ENCODE measurements at regions not wholly inside any gene's neighbourhood (a gene's known extent, or its start where the extent isn't known, plus 50 kb on each side); places are given as distances from the start of the nearest gene placed in this dataset.

DNA sequence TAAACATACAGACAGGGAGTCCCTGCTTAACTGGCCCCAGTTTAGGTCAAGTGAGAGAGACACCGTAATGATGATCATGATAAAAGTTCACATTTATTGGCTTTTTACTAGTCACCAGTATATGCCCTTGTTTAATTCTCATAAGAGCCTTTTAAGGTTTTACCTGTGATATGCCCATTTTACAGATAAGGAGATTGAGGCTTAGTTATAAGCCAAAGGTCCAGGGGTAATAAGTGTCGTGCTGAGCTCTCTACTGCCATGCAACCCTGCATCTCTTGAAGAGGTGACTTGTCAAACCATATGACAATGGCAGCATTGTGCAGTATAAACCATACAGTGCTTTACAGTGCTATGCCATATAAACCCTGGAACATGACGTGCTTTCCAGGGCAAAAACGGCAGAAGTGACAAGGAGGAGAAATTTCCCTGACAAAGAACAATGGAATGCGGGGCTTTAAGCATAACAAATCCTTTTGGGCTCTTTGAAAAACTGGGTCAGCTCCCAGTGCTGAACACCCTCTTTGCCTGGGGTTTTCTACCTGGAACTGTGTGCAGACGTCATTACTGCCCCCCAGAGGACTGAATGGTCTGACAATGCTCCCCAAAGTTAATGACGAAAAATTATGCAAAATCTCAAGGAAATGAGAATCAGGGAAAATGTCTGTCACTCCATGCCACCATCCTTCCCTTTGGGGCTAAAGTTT, 59.7 kb upstream of the C14orf132 start:
- peaks cover 13% of the 10 kb centered on the region for H3K27me3 Mint-ChIP-seq
- ChIA-PET CTCF (interaction anchor here (0.9 kb wide), 1 partner anchor 15 kb away, joined by 3 read pairs; no protein-coding TSS in a partner anchor), POLR2A (no interaction called here)
- no peak overlapping the region for H3K4me3 Mint-ChIP-seq
- H3K4me1 Mint-ChIP-seq: no peaks in the 10 kb centered on the region
- no peaks in the 10 kb centered on the region for H3K9me3 Mint-ChIP-seq
- H3K36me3 Mint-ChIP-seq (ENCODE audit: low read depth): no peaks in the 10 kb centered on the region
- DNase-seq: no peak
- no peak overlapping the region for H3K27ac Mint-ChIP-seq

DNA sequence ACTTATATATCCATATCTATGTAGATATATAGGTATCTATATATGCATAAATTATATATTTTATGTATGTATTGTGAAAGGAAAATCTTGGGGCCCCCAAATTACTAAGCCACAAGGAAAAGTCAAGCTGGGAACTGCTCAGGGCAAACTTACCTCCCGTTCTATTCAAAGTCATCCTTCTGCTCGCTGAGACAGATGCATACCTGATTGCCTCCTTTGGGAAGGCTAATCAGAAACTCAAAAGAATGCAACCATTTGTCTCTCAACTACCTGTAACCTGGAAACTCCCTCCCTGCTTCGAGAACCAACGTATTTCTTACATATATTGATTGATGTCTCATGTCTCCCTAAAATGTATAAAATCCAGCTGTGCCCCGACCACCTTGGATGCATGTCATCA, 58.8 kb upstream of the C14orf132 start:
- CTCF ChIA-PET: interaction anchor here (0.9 kb wide), 1 partner anchor 14 kb away, joined by 3 read pairs; no protein-coding TSS in a partner anchor
- Mint-ChIP-seq H3K9me3 (no peaks in the 10 kb centered on the region), H3K27ac (no peak overlapping the region), H3K36me3 (ENCODE audit: low read depth) (no peaks in the 10 kb centered on the region), H3K4me1 (no peaks in the 10 kb centered on the region), H3K4me3 (no peak overlapping the region), H3K27me3 (peaks cover 16% of the 10 kb centered on the region)
- no peak for DNase-seq
- POLR2A ChIA-PET: no interaction called here

DNA sequence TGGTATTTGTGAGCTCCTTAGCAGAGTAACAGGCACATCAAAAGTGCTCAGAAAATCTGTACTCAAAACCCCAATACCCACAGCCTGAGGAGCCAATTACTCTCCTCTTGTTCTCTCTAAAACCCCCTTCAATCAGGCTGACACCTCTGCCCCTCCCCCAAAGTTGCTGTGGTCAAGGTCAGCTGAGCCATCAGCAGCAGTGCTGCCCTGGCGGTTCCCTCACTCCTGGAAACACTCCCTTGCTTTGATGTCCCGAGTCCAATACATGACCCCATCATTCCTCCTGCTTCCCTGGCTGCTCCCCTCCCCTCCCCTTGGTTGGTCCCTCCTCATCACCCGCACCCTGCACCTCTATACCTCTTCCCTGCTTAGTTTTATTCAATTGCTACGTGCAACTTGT, 57.2 kb upstream of the C14orf132 start:
- no peaks in the 10 kb centered on the region for H3K36me3 Mint-ChIP-seq (ENCODE audit: low read depth)
- POLR2A ChIA-PET: no interaction called here
- no peak for DNase-seq
- H3K4me1 Mint-ChIP-seq: no peaks in the 10 kb centered on the region
- H3K27ac Mint-ChIP-seq: no peak overlapping the region
- peaks cover 16% of the 10 kb centered on the region for H3K27me3 Mint-ChIP-seq
- no peak overlapping the region for H3K4me3 Mint-ChIP-seq
- CTCF ChIA-PET: no interaction called here
- no peaks in the 10 kb centered on the region for H3K9me3 Mint-ChIP-seq

DNA sequence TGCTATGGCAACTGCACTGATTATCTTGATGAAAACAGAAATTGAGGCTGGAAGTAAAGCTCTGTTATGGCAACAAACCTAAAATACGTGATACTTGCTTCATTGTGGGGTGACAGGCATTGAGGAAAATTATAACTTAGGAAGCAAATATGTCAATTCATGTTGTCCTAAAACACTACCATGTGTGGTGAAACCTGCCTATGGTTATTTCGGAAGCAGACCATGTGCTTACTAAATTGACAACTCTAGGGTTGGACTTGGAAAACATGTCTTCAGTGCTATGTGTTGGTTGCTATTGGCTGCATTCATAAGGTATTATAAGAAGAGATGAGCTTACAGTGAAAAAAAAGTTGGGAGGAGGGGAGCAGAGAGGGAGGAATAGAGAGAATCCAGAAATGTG, 55.0 kb upstream of the C14orf132 start:
- no peaks in the 10 kb centered on the region for H3K36me3 Mint-ChIP-seq (ENCODE audit: low read depth)
- H3K27ac Mint-ChIP-seq: no peak overlapping the region
- DNase-seq: no peak
- H3K4me3 Mint-ChIP-seq: no peak overlapping the region
- H3K27me3 Mint-ChIP-seq: peaks cover 16% of the 10 kb centered on the region
- ChIA-PET CTCF (interaction anchor here (0.9 kb wide), 1 partner anchor 11 kb away, joined by 3 read pairs; no protein-coding TSS in a partner anchor), POLR2A (no interaction called here)
- no peaks in the 10 kb centered on the region for H3K4me1 Mint-ChIP-seq
- no peaks in the 10 kb centered on the region for H3K9me3 Mint-ChIP-seq

Data from activated CD4-positive, alpha-beta T cell treated with anti-CD3 and anti-CD28 coated beads, Interleukin-2, amount 10 ng/mL, durations not matched to agents 7 days and 5 days (primary cell).